Right ventricle myocardium inferior (tissue), 1 donor: ENCODE measurements at regions not wholly inside any gene's neighbourhood (a gene's known extent, or its start where the extent isn't known, plus 50 kb on each side); places are given as distances from the start of the nearest gene placed in this dataset.

ENCODE experiments used
- ATAC-seq: fragments of 200-7000 bp; cut with Tn5 transposase; one replicate; pipeline ENCODE4 v1.9.1; 2020; ENCODE audit warnings: mild to moderate bottlenecking, moderate library complexity
- DNase-seq: peaks from one replicate; pipeline ENCODE4 v3.0.0; 2021; ENCODE audit errors: missing footprints
- intact Hi-C: fragments of 100-400 bp; cut with DNase I; formaldehyde crosslinking; loops from one replicate; pipeline ENCODE4 v1.11.0; 2022
- donor health status: DM: no; HTN: yes; CAD: no; lungs with severe emphysema.

DNA sequence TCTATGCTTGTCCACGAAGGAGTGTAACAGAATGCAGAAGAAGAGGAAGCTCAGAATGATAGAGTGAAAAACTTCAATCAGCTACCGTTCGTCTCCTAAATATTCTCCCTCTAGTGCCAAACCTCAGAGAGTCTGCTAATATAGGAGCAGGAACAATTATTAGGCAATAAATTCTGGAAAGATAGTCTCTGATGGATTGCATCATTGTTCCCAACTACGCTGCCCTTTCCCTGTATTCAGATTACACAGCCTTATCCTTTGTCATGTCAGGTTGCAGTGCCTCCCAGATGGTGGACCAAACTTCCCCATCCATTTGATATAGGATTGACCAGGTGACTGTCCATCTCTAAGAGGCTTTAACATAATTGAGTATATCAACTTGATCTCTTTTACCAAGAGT is 811.5 kb upstream of the CHAC2 start:
- intact Hi-C loops, result no loop called here
- no peak for ATAC-seq
- no peak for DNase-seq

GRCh38 chr2:52955079-52955478 is 812.5 kb upstream of the CHAC2 start:
- DNase-seq (no peak), ATAC-seq (no peak)
- intact Hi-C loops, result no loop called here

DNA sequence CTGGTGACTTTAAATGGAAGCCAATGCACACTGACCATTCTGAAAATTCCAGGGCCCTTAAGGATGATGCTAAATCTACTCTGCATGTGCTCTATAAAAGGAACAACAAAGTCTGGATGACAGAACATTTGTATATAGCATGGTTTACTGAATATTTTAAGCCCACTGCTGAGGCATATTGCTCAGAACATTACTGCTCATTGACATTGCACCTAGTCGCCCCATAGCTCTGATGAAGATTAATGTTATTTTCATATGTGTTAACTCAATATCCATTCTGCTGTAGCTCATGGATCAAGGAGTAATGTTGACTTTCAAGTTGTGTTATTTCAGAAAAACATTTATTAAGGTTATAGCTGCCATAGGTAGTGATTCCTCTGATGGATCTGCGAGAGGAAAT is 827.5 kb upstream of the CHAC2 start:
- intact Hi-C loops, result no loop called here
- DNase-seq (no peak), ATAC-seq (no peak)

GRCh38 chr2:52939250-52939649 is 828.4 kb upstream of the CHAC2 start:
- DNase-seq (no peak), ATAC-seq (no peak)
- intact Hi-C loops, result no loop called here

DNA sequence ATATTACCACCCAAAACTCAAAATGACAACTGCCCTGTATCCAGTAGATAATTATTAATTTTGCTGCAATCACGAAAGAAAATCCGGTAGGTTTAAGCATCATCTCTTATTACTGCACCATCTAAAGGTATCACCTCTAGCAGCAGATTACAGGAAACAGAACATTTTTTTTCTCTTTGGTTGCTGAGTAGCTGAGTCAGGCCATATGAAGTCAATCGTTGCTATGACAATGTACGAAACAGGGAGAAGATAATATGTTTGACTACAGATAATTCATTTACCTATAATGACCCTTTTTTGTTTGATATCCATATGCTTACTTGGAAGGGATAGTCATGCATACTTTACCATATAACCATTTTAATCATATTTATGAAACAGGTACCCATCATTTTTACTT is 831.6 kb upstream of the CHAC2 start:
- intact Hi-C loops, result no loop called here
- DNase-seq (no peak), ATAC-seq (no peak)

DNA sequence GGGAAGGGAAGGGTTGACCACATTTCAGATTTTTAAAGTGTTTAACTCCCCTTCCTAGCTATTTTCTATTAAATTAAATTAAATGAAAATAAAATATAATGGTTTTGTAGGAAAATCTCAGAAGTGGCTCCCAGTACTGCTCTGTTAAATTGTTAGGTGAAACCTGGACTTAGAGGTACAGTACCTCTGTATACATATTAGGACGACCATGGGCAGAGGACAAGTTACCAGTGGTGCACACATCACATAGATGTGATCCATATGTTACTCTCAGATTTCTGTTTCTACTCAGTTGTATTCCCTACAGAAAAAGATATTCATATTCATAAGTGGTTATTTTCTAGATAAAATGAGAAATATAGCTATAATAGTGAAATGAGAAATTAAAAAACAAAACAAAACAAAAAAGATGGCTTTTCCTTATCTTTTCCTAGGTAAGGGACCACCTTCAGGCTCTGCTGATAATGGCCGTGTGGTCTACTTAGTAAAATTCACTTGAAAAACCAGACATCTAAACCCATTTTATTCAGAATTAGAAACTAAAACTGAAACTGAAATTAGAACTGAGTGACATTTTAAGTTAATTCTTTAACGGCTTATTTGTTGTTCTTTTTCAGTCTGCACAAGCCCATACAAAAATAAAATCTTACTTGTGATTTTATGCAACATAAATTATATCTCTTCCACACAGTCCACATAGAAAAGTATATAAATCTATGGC is 832.5 kb upstream of the CHAC2 start:
- DNase-seq, result no peak
- ATAC-seq, result no peak
- intact Hi-C loops, result no loop called here

DNA sequence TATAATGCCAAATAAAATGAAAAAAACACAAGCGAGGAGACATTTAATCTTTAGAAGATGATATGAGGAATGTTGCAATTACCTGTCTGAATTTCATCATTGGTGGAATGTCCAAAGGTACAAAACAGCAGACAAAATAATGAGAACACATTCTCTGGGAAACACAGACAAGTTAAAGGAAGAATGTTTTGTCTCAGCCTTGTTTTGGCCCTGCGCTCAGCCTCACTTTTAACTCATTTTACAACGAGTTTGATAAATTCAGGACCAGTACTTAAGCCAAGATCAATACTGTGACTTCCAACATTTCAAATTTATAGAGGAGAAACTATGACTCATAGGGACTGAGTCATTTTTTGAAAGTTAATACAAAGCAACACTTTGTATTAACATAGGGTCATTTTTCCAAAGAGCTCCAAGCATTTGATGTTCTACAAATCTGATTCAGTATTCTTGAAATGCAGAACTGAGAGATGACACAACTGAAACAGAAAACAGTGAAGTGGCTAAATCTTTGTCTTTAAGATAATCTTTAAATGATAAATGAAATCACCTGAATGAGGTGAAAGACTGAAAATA is 833.2 kb upstream of the CHAC2 start:
- intact Hi-C loops, result no loop called here
- ATAC-seq (no peak), DNase-seq (no peak)

DNA sequence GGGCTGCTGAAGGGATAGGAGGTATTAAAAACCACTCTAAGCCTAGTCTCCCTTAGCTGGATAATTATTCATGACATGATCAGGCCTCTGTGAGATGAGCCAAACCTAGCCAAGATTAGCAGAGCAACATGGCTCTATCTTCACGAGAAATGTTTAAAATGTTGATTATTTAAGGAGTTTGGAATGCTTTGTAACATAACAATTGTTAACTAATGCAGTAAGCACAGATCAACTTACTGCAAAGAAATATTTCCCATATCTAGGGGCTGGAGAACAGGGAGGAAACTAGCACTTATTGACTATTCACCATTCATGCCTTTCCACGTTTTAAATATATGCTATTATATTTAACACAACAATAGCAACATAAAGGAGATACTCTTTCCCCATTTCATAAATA is 833.7 kb upstream of the CHAC2 start:
- intact Hi-C loops, result no loop called here
- ATAC-seq (no peak), DNase-seq (no peak)

DNA sequence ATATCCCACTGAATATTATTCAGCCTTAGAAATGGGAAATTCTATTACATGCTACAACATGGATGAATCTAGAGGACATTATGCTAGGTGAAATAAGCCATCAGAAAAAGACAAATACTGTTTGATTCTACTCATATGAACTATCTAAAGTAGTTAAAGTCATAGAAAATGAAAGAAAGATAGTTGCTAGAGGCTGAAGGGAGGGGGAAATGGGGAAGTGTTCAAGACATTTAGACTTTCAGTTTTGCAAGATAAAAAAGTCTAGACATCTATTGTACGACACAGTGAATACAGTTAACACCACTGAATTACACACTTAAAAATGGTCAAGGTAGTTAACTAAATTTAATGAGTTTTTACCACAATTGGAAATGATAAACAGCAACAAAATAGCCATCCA is 835.9 kb upstream of the CHAC2 start:
- ATAC-seq, result no peak
- intact Hi-C loops, result no loop called here
- DNase-seq, result no peak

GRCh38 chr2:52929412-52929811 is 838.2 kb upstream of the CHAC2 start:
- ATAC-seq, result no peak
- no peak for DNase-seq
- intact Hi-C loops, result no loop called here

- intact Hi-C loops, result no loop called here
- DNase-seq, result no peak
- no peak for ATAC-seq
Measured at GRCh38 chr2:52919673-52920072, 847.9 kb upstream of the CHAC2 start.

GRCh38 chr2:52918551-52918950 is 849.1 kb upstream of the CHAC2 start:
- ATAC-seq (no peak), DNase-seq (no peak)
- intact Hi-C loops, result no loop called here

DNA sequence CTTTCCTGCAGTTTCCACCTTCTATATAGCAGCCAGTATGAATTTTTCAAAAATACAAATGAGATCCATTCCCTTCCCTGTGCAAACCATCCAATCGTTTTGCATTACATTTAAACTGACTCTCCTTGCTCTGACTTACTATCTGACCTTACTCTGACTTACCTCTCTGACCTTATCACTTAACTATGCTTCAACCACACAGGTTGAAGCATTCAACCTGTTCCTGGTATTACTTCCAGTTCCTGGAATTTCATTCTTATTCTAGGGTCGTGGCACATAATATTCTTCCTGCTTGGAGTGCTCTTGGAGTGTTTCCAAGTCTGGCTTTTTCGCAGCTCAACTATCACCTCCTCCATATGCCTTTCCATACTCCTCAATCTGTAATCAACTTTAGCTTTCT is 850.6 kb upstream of the CHAC2 start:
- no peak for ATAC-seq
- intact Hi-C loops, result no loop called here
- DNase-seq, result no peak

DNA sequence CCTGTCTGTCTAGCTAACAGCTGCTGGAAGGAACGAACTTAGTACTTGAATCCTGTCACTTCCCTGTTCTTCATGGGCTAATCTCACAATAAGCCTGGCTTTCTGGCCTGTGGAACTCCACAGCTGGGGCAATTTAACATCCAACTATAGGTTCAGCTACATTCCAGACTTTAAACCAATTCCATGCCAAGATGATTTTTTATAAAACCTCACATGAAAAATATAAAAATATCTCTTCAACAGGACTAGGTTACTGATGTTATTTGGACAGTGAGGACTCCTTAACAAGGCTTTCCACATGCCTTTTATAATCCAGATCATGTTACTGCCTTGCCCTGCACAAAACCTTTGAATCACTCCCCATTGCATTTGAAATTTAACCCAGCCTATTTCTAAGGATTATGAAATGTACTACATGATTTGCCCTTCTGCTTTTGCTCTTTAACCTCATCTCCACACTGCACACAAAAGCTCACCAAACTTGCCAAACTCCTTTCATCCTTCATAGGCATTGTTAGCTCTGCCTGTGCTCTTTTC is 863.2 kb upstream of the CHAC2 start:
- intact Hi-C loops, result no loop called here
- DNase-seq, result no peak
- ATAC-seq, result no peak

DNA sequence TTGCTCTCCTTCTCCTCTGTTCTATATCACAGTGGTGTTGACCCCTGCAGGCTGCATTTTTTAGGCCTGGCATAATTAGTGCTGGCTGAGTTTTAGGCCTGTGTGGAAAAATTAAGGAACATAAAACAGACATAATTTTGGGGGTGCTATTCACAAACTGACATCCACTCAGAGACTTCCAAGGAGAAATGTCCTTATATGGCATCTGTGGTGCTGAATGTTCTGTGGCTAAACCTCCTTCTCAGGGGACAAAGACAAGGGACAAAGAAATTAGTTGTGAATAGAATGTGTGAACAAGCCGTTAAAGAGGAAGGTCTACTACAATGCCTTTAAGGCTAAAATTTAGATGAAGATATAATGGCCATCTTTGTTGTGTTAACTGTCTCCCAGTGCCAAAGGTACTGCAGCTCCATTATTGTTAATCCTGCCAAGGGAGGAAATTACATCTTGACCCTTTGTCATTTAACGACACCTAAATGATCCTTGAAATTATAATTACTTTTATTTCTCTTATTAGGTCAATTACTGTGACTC is 870.0 kb upstream of the CHAC2 start:
- DNase-seq, result no peak
- intact Hi-C loops, result no loop called here
- ATAC-seq, result no peak

DNA sequence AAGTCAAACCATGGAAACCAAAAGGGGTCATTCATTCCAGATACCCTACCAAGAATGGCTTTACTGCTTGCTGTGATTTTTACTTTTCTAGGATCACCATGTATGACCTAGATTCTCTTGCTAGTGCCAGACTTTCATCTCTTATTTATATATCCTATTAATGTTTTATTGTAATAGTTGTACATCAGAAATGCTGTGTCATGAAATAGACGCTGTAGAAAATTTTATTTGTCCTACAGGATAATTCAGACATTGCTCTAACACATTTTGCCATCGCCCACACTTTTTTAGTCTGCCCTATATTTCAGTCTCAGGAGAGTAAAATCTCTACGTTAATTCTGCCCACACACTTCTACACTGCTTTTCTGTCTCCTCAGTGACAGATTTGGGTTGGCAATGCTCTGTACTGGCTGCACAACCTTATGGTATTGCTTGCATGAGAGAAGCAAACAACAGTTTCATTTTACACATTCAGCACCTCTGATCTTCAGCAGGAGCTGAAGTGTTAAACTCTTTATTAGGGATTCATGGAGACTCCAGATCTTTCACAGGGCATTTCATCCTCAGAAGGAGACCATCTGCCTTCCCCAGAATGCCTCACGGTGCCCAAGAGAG is 871.8 kb upstream of the CHAC2 start:
- DNase-seq (no peak), ATAC-seq (no peak)
- intact Hi-C loops, result no loop called here

GRCh38 chr2:52886556-52886955 is 881.0 kb upstream of the CHAC2 start:
- intact Hi-C loops, result no loop called here

DNA sequence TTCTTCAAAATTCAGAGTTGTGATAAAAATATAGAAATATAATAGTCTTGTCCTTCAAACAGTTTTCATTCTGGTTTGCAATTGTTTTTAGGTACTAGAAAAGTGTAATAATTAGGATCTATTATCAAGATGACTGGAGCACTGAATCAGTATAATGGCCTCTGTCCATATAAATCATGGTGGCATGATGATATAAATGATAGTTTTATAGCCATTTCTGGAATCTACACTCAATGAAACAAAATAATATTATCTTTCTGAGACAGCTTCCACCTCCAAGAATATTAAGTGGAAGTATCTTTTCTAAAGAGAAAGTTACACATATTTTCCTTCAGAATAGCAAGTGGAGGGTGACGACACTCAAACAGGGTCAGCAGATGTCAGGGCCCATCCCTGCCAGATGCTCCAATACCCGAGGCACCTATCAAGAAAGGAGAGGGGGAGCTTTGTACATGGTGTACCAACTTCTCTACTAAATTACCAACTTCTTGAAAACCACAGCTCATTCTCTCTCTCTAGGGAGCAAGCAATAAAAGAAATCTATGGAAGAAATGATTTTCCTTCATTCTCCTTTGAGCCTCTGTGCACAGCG is 882.7 kb upstream of the CHAC2 start:
- DNase-seq (no peak), ATAC-seq (no peak)
- intact Hi-C loops, result no loop called here

More at GRCh38 chr2:52886556-52886955, 881.0 kb upstream of the CHAC2 start:
- ATAC-seq, result no peak
- DNase-seq, result no peak

DNA sequence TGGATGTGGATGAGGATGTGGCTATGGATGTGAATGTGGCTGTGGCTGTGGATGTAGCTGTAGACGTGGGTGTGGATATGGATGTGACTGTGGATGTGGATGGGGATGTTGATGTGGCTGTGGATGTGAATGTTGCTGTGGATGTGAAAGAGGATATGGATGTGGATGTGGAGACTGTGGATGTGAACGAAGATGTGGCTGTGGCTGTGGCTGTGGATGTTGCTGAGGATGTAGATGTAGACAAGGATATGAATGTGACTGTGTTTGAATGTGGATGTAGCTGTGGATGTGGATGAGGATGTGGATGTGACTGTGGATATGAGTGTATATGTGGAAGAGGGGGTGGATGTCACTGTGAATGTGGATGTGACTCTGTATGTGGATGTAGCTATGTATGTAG is 884.6 kb upstream of the CHAC2 start:
- intact Hi-C loops, result no loop called here
- no peak for DNase-seq

DNA sequence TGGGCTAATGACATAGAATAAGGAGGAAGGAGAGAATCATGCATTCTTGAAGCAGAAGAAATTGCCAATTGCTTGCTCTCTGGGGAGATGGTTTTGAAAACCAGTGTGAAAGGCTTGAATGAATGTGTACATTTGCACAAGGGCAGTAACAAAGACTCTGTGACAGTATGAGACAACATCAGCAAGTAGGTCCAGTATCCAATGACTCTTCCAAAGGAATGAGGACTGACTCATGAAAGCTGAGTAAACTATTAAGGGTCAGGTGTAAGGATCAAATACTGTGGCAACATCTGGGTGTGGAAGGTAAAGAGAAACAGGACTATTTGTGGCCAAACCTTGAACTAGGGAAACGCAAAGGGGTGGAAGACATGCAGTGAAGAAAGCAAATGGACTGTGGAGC is 886.0 kb upstream of the CHAC2 start:
- no peak for ATAC-seq
- intact Hi-C loops, result no loop called here
- DNase-seq, result no peak

More for the DNA sequence above, 884.6 kb upstream of the CHAC2 start:
- ATAC-seq, result no peak
